HL-60 (cell line): ENCODE measurements at regions not wholly inside any gene's neighbourhood (a gene's known extent, or its start where the extent isn't known, plus 50 kb on each side); places are given as distances from the start of the nearest gene placed in this dataset.

ENCODE experiments used
- DNase-seq, 2 experiments: peaks; one replicate each; pipeline ENCODE4 v3.0.0-alpha.2; 2010 to 2020; ENCODE audit warnings: low read depth in 1 of 2, low spot score in 1 of 2
- H3K27ac ChIP-seq: fragments of 250-450 bp; sonication (Bioruptor Pico); replicated peaks from 2 replicates; pipeline ENCODE4 v1.5.1; 2020; ENCODE audit warnings: mild to moderate bottlenecking, moderate library complexity
- H3K27me3 ChIP-seq: fragments of 250-450 bp; sonication (Bioruptor Pico); 2 replicates; pipeline ENCODE4 v1.5.1; 2021; ENCODE audit warnings: mild to moderate bottlenecking, moderate library complexity; ENCODE audit not compliant: insufficient read depth, poor library complexity, severe bottlenecking
- H3K4me3 ChIP-seq: replicated peaks from 2 replicates; pipeline ENCODE4 v1.5.1; 2011; ENCODE audit warnings: mild to moderate bottlenecking, control low read depth, low read length; ENCODE audit not compliant: insufficient read depth
- GABPA ChIP-seq: IDR thresholded peaks from 2 replicates; pipeline ENCODE4 v1.6.1; 2012; ENCODE audit warnings: low read depth
- POLR2AphosphoS5 ChIP-seq: IDR thresholded peaks from 2 replicates; pipeline ENCODE4 v1.6.1; 2012; ENCODE audit warnings: low read depth
- REST ChIP-seq: IDR thresholded peaks from 2 replicates; pipeline ENCODE4 v1.6.1; 2012; ENCODE audit warnings: low read depth; ENCODE audit not compliant: insufficient replicate concordance
- SPI1 ChIP-seq: IDR thresholded peaks from 2 replicates; pipeline ENCODE4 v1.6.1; 2012; ENCODE audit warnings: low read depth, mild to moderate bottlenecking, borderline replicate concordance
- TF ChIP-seq, protein P1 (sequence below): IDR thresholded peaks from one replicate; pipeline ENCODE4 v1.5.1; 2011; ENCODE audit warnings: low read length, control low read depth, inconsistent platforms; ENCODE audit not compliant: insufficient read depth

DNA sequence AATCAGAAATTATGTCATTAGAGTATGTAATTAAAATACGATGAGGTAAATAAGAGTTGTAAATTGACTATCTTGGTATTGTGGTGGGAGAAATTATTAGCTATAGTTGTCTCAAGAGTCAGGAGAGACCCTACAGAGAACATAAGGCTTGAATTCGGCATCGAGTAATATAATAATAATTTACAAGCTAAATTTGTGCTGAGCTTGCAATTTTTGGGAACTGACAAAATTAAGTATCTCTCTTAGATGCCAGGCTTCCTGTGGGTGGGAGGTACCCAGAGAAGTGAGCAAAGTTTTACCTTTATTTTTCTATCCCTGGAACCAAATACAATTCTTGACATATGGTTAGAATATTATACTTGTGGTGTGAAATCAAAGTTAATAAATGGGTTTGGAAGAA, 1637.0 kb downstream of the EFNB2 start:
- Histone ChIP-seq H3K4me3 (no peak overlapping the region), H3K27ac (no peak overlapping the region), H3K27me3 (no peaks in the 10 kb centered on the region)
- TF ChIP-seq SPI1 (no peak), POLR2AphosphoS5 (no peak), GABPA (no peak), REST (no peak)
- TF ChIP-seq, protein P1, sequence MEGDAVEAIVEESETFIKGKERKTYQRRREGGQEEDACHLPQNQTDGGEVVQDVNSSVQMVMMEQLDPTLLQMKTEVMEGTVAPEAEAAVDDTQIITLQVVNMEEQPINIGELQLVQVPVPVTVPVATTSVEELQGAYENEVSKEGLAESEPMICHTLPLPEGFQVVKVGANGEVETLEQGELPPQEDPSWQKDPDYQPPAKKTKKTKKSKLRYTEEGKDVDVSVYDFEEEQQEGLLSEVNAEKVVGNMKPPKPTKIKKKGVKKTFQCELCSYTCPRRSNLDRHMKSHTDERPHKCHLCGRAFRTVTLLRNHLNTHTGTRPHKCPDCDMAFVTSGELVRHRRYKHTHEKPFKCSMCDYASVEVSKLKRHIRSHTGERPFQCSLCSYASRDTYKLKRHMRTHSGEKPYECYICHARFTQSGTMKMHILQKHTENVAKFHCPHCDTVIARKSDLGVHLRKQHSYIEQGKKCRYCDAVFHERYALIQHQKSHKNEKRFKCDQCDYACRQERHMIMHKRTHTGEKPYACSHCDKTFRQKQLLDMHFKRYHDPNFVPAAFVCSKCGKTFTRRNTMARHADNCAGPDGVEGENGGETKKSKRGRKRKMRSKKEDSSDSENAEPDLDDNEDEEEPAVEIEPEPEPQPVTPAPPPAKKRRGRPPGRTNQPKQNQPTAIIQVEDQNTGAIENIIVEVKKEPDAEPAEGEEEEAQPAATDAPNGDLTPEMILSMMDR, result no peak
- no peak for DNase-seq

DNA sequence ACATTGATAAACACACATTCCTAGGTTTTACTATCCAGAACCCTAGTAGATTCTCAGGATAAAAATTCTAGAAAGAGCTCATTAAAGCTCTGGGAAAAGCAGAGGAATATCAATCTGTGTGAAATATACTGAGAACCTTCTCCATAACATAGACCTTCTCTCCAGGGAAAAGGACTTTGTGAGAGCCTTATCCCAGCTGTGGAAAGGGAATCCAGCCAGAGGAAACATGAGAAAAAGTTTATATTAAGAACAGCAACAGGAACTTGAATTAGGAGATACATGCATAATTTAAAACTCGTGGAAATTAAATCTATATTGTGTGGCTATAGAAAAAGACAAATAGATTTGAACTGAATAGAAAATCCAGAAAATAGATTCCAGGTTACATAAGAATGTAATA, 1639.9 kb downstream of the EFNB2 start:
- Histone ChIP-seq H3K27ac (no peak overlapping the region), H3K27me3 (no peaks in the 10 kb centered on the region), H3K4me3 (no peak overlapping the region)
- no peak for TF ChIP-seq SPI1
- TF ChIP-seq, protein P1, result no peak
- no peak for TF ChIP-seq POLR2AphosphoS5
- TF ChIP-seq GABPA, result no peak
- no peak for TF ChIP-seq REST
- DNase-seq, result no peak

- DNase-seq, result no peak
- Histone ChIP-seq H3K4me3 (no peak overlapping the region), H3K27ac (no peak overlapping the region), H3K27me3 (no peaks in the 10 kb centered on the region)
- TF ChIP-seq POLR2AphosphoS5 (no peak), GABPA (no peak), REST (no peak), SPI1 (no peak)
- TF ChIP-seq, protein P1, result no peak
Measured at GRCh38 chr13:104875038-104875754, 1660.3 kb downstream of the EFNB2 start.
